CD4-positive, CD25-positive, alpha-beta regulatory T cell (primary cell): ENCODE measurements at regions not wholly inside any gene's neighbourhood (a gene's known extent, or its start where the extent isn't known, plus 50 kb on each side); places are given as distances from the start of the nearest gene placed in this dataset.
"Not testable (repeated sequence)": the region's sequence is repeated elsewhere in the genome, so short reads cannot be mapped to it uniquely, and the experiment has no call there.

ENCODE experiments used
- ATAC-seq, 2 donors: fragments of 150-1000 bp; cut with Tn5 transposase; one replicate each; pipeline ENCODE4 v1.10.0; 2021; ENCODE audit warnings: low read depth in 2 of 2, moderate number of reproducible peaks in 2 of 2, moderate library complexity in 1 of 2
- DNase-seq, 3 donors: peaks; one replicate each; pipeline versions ENCODE4 v3.0.0 to v3.0.0-alpha.2; 2012 to 2022; ENCODE audit warnings: mixed read lengths in 1 of 3
- H3K27ac ChIP-seq: one replicate; pipeline ENCODE4 v1.7.0; 2013; ENCODE audit warnings: mild to moderate bottlenecking, low read length; ENCODE audit not compliant: insufficient read depth, poor library complexity, severe bottlenecking
- H3K27me3 ChIP-seq: one replicate; pipeline ENCODE4 v1.7.0; 2013; ENCODE audit warnings: low read length; ENCODE audit not compliant: control insufficient read depth, insufficient read depth
- H3K36me3 ChIP-seq: one replicate; pipeline ENCODE4 v1.7.0; 2013; ENCODE audit warnings: mild to moderate bottlenecking, low read length, moderate library complexity; ENCODE audit not compliant: control insufficient read depth, insufficient read depth
- H3K4me1 ChIP-seq: 2 replicates; pipeline ENCODE4 v1.7.0; 2013; ENCODE audit warnings: mild to moderate bottlenecking, low read length; ENCODE audit not compliant: insufficient read depth, control insufficient read depth, poor library complexity, severe bottlenecking
- H3K4me3 ChIP-seq: one replicate; pipeline ENCODE4 v1.7.0; 2013; ENCODE audit warnings: low read depth, mild to moderate bottlenecking, low read length, moderate library complexity
- H3K9me3 ChIP-seq, 2 experiments: 1 replicate in 1 of 2; 2 replicates in 1 of 2; pipeline ENCODE4 v1.7.0; 2013; ENCODE audit warnings: low read length in 2 of 2, mild to moderate bottlenecking in 1 of 2, moderate library complexity in 1 of 2; ENCODE audit not compliant: control insufficient read depth in 2 of 2
- H3K27ac Mint-ChIP-seq, 3 donors: one replicate each; pipeline ENCODE4 v1.8.0; 2020 to 2022; ENCODE audit warnings: mild to moderate bottlenecking in 3 of 3, mixed read lengths in 3 of 3, moderate library complexity in 2 of 3
- H3K27me3 Mint-ChIP-seq: one replicate; pipeline ENCODE4 v1.8.0; 2022; ENCODE audit warnings: mild to moderate bottlenecking, mixed read lengths
- H3K36me3 Mint-ChIP-seq: one replicate; pipeline ENCODE4 v1.8.0; 2020; ENCODE audit warnings: mixed read lengths
- H3K4me1 Mint-ChIP-seq, 4 donors: one replicate each; pipeline ENCODE4 v1.8.0; 2020 to 2022; ENCODE audit warnings: mixed read lengths in 4 of 4, mild to moderate bottlenecking in 1 of 4
- H3K4me3 Mint-ChIP-seq, 4 donors: one replicate each; pipeline ENCODE4 v1.8.0; 2020 to 2022; ENCODE audit warnings: mild to moderate bottlenecking in 4 of 4, mixed read lengths in 4 of 4, moderate library complexity in 3 of 4
- H3K9me3 Mint-ChIP-seq, 7 donors: one replicate each; pipeline ENCODE4 v1.8.0; 2020 to 2022; ENCODE audit warnings: mixed read lengths in 7 of 7, mild to moderate bottlenecking in 3 of 7, moderate library complexity in 2 of 7

- ATAC-seq (no peak), DNase-seq (no peak)
- no peaks in the 10 kb centered on the region for H3K36me3 Mint-ChIP-seq
- no peak overlapping the region for H3K4me3 Mint-ChIP-seq
- peaks cover 0 to 13% (median 2%) of the 10 kb centered on the region in 7 donors for H3K9me3 Mint-ChIP-seq
- Histone ChIP-seq H3K27ac (no peak overlapping the region), H3K36me3 (no peaks in the 10 kb centered on the region), H3K4me3 (no peak overlapping the region), H3K4me1 (no peaks in the 10 kb centered on the region), H3K9me3 (peaks cover 0 to 2% of the 10 kb centered on the region in 2 experiments), H3K27me3 (no peaks in the 10 kb centered on the region)
- H3K27ac Mint-ChIP-seq: no peak overlapping the region
- no peaks in the 10 kb centered on the region for H3K27me3 Mint-ChIP-seq
- H3K4me1 Mint-ChIP-seq: no peaks in the 10 kb centered on the region
Observed at GRCh38 chr3:21991061-21991460, 240.1 kb upstream of the ZNF385D start.

- H3K27ac Mint-ChIP-seq: peak overlapping the region in 1 of 3 donors; percentile 26
- H3K36me3 Mint-ChIP-seq: no peaks in the 10 kb centered on the region
- H3K4me1 Mint-ChIP-seq: no peaks in the 10 kb centered on the region
- H3K27me3 Mint-ChIP-seq: no peaks in the 10 kb centered on the region
- H3K9me3 Mint-ChIP-seq: peaks cover 0 to 13% (median 3%) of the 10 kb centered on the region in 7 donors
- H3K27ac ChIP-seq: no peak overlapping the region
- H3K27me3 ChIP-seq: no peaks in the 10 kb centered on the region
- H3K4me3 ChIP-seq: no peak overlapping the region
- no peak for DNase-seq
- H3K36me3 ChIP-seq: no peaks in the 10 kb centered on the region
- peaks cover 0 to 5% of the 10 kb centered on the region in 2 experiments for H3K9me3 ChIP-seq
- no peak overlapping the region for H3K4me3 Mint-ChIP-seq
- ATAC-seq: no peak
- no peaks in the 10 kb centered on the region for H3K4me1 ChIP-seq
Observed at GRCh38 chr3:21995079-21995607, 244.1 kb upstream of the ZNF385D start.

- ATAC-seq (no peak), DNase-seq (no peak)
- Histone ChIP-seq H3K9me3 (no peaks in the 10 kb centered on the region), H3K4me1 (no peaks in the 10 kb centered on the region), H3K27me3 (no peaks in the 10 kb centered on the region), H3K36me3 (no peaks in the 10 kb centered on the region), H3K4me3 (no peak overlapping the region), H3K27ac (no peak overlapping the region)
- Mint-ChIP-seq H3K36me3 (no peaks in the 10 kb centered on the region), H3K27ac (no peak overlapping the region), H3K9me3 (peaks cover 0 to 12% (median 1%) of the 10 kb centered on the region in 7 donors), H3K4me3 (no peak overlapping the region), H3K4me1 (no peaks in the 10 kb centered on the region), H3K27me3 (no peaks in the 10 kb centered on the region)
Observed at GRCh38 chr3:22007368-22007767, 256.4 kb upstream of the ZNF385D start.

GRCh38 chr3:22010997-22011396 is 260.0 kb upstream of the ZNF385D start:
- no peaks in the 10 kb centered on the region for H3K27me3 ChIP-seq
- DNase-seq: no peak
- Mint-ChIP-seq H3K4me1 (no peaks in the 10 kb centered on the region), H3K9me3 (peaks cover 0 to 9% (median 3%) of the 10 kb centered on the region in 7 donors), H3K27me3 (no peaks in the 10 kb centered on the region), H3K27ac (no peak overlapping the region), H3K36me3 (no peaks in the 10 kb centered on the region), H3K4me3 (no peak overlapping the region)
- no peak for ATAC-seq
- no peak overlapping the region for H3K27ac ChIP-seq
- H3K36me3 ChIP-seq: no peaks in the 10 kb centered on the region
- no peaks in the 10 kb centered on the region for H3K4me1 ChIP-seq
- no peaks in the 10 kb centered on the region for H3K9me3 ChIP-seq
- H3K4me3 ChIP-seq: no peak overlapping the region

- H3K36me3 ChIP-seq: no peaks in the 10 kb centered on the region
- Mint-ChIP-seq H3K4me3 (no peak overlapping the region), H3K36me3 (no peaks in the 10 kb centered on the region), H3K4me1 (no peaks in the 10 kb centered on the region), H3K27me3 (no peaks in the 10 kb centered on the region), H3K27ac (no peak overlapping the region), H3K9me3 (peaks cover 0 to 9% (median 3%) of the 10 kb centered on the region in 7 donors)
- ATAC-seq (no peak), DNase-seq (no peak)
- no peaks in the 10 kb centered on the region for H3K4me1 ChIP-seq
- no peaks in the 10 kb centered on the region for H3K9me3 ChIP-seq
- no peaks in the 10 kb centered on the region for H3K27me3 ChIP-seq
- H3K27ac ChIP-seq: no peak overlapping the region
- H3K4me3 ChIP-seq: no peak overlapping the region
Observed at GRCh38 chr3:22012471-22012870, 261.5 kb upstream of the ZNF385D start.

- Histone ChIP-seq H3K27me3 (no peaks in the 10 kb centered on the region), H3K27ac (no peak overlapping the region), H3K9me3 (no peaks in the 10 kb centered on the region), H3K4me3 (no peak overlapping the region), H3K36me3 (no peaks in the 10 kb centered on the region), H3K4me1 (no peaks in the 10 kb centered on the region)
- H3K27ac Mint-ChIP-seq: no peak overlapping the region
- ATAC-seq (no peak), DNase-seq (no peak)
- no peaks in the 10 kb centered on the region for H3K4me1 Mint-ChIP-seq
- no peaks in the 10 kb centered on the region for H3K36me3 Mint-ChIP-seq
- H3K9me3 Mint-ChIP-seq: peaks cover 0 to 9% (median 3%) of the 10 kb centered on the region in 7 donors
- H3K27me3 Mint-ChIP-seq: no peaks in the 10 kb centered on the region
- no peak overlapping the region for H3K4me3 Mint-ChIP-seq
Observed at GRCh38 chr3:22013641-22014040, 262.6 kb upstream of the ZNF385D start.

GRCh38 chr3:22016197-22016596 is 265.2 kb upstream of the ZNF385D start:
- ATAC-seq: no peak

GRCh38 chr3:22024638-22025037 is 273.6 kb upstream of the ZNF385D start:
- H3K4me1 Mint-ChIP-seq, H3K36me3 Mint-ChIP-seq, H3K27ac ChIP-seq, H3K9me3 ChIP-seq, H3K27me3 Mint-ChIP-seq, ATAC-seq, H3K27me3 ChIP-seq, H3K4me3 ChIP-seq, H3K27ac Mint-ChIP-seq, H3K36me3 ChIP-seq, DNase-seq, H3K4me1 ChIP-seq, H3K4me3 Mint-ChIP-seq: not testable (repeated sequence)
- peaks cover 2 to 23% (median 5%) of the 10 kb centered on the region in 7 donors for H3K9me3 Mint-ChIP-seq

More at GRCh38 chr3:22016197-22016596, 265.2 kb upstream of the ZNF385D start:
- Mint-ChIP-seq H3K9me3 (peaks cover 0 to 10% (median 3%) of the 10 kb centered on the region in 7 donors), H3K27ac (no peak overlapping the region), H3K4me1 (no peaks in the 10 kb centered on the region), H3K27me3 (no peaks in the 10 kb centered on the region), H3K4me3 (no peak overlapping the region), H3K36me3 (no peaks in the 10 kb centered on the region)
- no peaks in the 10 kb centered on the region for H3K27me3 ChIP-seq
- no peak overlapping the region for H3K4me3 ChIP-seq
- no peaks in the 10 kb centered on the region for H3K4me1 ChIP-seq
- no peak overlapping the region for H3K27ac ChIP-seq
- H3K36me3 ChIP-seq: no peaks in the 10 kb centered on the region
- DNase-seq: no peak
- H3K9me3 ChIP-seq: no peaks in the 10 kb centered on the region
